T1000 (cell line): ENCODE measurements at regions not wholly inside any gene's neighbourhood (a gene's known extent, or its start where the extent isn't known, plus 50 kb on each side); places are given as distances from the start of the nearest gene placed in this dataset.

Experiments
- DNase-seq: peaks from one replicate; lab custom pipeline; 2025; ENCODE audit warnings: mixed read lengths; lab: John Stamatoyannopoulos, UW

DNA sequence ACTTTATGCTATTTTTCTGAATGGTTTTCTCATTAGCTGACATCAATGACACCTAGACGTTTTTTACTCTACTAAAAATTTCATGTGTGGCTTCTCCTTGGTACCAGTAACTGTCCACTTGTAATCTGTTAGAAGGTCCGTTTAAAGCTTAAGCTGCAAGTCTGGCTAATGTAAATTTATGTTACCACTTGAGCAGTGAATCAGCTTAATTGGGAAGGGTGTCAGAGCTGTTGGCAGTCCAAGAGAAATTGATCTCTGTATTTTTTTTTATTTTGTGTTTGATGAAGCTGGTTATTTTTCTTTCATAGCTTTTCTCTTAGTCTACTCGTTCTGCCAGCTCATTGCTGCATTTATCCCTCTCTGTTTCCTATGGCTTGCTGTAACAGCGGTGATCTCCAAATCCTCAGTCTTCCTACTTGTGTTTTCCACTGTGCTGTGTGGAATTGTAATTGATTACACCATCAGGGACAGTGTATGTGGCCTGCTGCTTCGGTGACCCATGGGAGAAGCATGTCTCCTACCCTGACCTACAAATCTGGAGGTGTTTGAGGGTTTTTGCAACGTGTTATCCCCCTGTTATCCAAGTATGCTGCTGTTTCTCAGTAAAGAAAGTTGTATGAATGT is 724.2 kb upstream of the REG3G start:
- DNase-seq: no peak

DNA sequence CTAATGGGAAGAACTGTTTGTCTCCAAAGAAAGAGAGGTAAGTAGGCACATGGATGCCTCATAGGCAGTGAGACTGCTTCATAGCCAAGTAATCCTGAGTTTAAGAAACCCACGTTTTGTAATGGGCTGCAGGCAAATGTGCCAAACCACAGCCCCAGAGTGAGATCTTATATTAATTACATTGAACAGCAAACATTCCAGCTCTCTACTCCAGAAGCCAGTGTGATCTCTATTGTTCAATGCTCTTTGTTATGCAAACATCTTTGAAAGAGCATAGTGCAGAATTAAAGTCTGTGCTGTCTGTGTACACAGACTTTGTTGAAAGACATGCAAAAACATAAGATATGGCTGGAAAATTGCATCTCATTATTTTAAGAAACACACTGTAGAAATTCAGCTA is 720.8 kb upstream of the REG3G start:
- no peak for DNase-seq

DNA sequence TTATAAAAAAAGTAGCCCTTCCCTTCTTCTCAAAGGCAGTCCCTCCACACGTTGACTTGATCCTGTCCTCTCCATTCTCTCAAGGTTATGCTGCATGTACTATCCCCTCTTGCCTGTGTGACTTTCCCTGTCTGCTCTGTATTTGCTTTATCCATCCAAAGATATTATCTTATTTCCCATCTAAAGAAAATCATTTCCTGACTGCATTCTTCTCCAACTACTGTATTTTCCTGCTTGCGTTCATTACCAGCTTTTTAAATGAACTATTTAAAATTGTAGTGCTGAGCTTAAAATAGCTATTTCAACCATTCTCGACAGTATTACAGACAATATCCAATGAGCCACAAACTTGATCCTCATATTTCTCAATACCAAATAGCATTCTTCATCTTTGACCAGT is 716.0 kb upstream of the REG3G start:
- no peak for DNase-seq

DNA sequence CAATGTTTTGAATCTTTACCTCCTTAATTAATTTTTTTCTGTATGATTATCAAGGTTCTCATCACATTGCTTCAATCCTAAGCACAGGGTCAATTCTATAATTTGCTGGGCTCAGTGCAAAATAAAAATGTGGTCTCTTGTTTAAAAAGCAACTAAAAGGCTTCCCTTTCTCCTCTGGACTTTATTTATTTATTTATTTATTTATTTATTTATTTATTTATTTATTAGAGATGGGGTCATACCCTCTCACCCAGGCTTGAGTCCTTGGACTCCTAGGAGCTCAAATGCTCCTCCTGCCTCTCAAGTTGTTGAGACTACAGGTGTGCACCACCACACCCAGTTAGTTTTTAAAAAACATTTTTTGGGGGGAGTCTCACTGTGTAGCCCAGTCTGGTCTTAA is 710.1 kb upstream of the REG3G start:
- DNase-seq: no peak

DNA sequence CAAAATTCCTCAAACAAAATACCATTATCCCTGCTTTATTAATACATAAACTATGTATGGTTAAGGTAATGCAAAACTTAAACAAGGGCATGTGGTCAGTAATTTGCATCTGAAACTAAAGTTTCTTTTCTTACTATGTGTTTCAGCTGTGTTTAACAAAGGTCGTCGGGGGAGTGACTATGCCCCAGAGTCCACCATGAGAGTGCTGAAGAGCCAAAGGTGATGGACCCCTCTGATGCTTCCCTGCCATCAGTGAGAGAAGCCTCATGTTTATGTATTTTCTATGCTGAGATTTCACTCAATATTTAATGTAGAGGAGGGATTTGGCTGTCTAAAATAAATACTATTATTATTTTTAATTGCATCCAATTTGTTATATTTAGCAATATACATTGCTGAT is 707.2 kb upstream of the REG3G start:
- no peak for DNase-seq

DNA sequence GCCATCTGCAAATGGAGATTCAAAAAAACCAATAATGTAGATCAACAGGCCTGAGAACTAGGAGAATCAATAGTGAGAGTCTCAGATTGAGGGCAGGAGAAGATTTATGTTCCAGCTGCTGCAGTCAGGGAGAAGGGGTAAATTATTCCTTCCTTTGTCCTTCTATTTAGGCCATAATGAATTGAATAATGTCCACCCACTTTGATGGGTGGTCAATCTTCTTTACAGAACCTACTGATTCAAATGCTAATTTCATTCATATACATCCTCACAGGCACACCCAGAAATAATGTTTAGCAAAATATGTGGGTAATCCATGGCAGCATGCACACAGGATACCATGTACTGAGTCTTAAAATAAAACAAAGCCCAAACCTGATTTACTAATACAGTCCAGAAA is 695.3 kb upstream of the REG3G start:
- DNase-seq: no peak

DNA sequence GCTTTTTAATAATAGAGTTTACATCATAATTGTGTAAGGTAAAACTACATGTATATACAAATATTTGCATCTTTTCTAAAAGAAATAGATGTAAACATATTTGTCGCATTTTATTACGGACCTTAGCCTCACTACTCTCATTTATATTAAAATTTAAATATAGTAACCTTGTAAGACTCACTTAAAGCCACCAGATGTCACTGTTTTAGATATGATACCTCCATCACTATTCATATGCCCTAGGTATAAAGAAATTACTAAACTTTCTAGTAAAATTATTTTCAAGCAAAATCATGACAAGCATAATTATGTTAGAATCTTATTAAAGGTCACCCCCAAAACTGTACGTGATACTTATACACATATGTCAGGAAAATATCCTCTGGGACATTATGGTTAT is 674.3 kb upstream of the REG3G start:
- no peak for DNase-seq

DNA sequence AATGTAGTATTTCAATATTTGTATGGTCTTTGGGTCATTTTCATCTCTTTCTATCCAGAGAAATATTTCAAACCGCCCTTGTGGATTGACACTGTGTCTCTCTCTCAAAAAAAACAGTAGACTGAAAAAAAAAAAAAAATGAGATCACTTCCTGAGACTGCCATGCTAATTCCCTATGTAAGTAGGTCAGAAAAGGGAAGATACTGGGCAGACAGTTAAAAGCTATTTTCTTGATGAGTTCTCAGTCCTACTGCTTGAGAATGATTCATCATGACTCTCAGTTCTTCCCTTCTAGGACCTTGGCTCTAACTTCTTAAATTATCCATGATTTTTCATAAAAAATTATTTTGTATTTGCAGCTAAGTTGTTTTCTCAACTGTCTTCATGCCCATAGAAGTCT is 672.3 kb upstream of the REG3G start:
- no peak for DNase-seq

DNA sequence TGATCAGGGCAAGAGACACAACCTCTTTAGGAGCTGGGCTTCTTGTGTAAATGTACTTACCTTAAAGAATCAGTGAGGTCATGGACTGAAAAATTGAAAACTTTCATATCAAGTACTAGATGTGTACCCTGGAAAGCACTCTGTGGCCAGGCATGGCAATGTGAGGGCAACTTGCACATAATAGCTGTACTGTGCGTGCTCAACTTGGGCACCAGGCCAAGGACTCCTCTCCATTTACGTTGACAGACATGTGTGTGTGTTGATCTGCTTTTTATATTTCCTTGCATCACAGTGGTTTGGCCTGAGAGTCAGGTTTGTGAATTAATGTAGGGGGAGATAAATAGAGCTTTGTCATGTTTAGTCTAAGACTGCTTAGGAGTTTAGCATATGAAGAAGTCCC is 669.5 kb upstream of the REG3G start:
- DNase-seq: no peak

DNA sequence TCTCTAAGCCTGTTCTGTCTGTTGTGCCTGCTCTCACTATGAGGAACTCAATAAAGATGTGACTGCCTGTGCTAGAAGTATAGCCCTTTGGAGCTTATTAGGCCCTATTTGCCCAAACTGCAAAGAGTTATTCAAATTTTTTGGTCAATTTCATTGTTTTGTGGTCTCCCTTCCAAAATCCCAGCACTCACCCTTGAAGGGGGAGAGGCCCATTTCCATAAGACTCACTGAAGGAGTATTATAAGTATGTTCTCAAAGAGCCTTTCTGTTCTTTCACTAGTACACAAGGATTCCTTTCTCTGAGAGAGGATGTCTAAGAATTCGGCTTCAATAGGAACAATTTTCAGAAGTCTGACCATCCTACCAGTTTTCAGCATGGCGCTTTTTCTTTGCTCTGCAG is 641.9 kb upstream of the REG3G start:
- DNase-seq: no peak

DNA sequence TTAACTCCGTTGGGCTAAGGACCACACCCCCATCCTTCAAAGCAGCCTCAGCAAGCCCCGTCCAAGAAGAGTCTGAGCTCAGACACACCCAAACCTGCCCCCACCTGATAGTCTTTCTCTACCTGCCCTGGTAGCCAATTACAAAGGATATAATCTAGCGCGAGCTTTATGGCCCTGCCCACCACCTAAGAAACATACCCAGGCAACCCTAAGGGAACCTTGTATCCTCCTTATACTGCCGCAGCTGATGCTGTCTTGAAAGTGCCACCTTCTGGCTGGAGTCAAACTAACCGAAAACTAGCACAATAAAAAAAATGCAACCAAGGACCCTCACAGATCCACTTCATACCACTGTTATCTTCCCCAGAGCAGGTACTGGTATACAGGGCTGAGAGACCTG is 628.3 kb upstream of the REG3G start:
- DNase-seq: no peak

DNA sequence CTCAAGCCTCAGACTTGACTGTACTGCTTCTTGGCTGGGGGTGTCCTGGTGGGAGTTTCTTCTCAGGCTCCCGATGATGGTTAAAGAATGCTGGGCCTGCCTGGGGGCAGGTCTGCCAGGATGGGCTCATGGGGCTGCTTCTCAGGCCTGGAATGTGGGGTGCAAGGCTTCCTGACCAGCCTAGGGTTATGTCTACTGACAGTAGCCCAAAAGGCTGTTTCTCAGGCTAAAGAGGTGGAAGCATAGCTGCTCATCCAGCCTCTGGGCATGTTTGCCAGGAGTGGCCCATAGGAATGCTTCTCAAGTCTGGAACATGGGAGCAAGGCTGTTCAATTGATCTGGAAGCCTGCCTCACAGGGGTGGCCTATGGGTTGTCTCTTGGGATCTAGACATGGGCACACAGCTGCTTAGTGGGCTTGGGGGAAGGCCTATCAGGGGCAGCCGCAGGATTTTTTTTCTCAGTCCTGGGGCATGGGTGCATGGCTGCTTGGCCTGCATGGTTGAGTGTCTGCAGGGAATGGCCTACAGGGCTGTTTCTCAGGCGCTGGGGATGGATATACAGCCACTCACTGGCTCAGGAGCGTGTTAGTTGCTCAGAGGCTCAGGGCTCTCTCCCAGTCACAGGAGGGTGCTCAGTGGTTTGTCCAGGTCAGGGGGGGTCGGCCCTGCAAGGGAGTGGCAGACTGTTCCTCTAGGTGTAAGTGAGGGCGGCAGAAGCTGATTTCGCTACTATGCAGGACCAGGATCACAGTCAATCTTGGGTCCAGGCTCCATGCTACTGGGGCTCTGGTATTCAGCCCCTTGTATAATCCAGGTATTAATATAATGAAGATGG is 617.3 kb upstream of the REG3G start:
- DNase-seq: no peak

DNA sequence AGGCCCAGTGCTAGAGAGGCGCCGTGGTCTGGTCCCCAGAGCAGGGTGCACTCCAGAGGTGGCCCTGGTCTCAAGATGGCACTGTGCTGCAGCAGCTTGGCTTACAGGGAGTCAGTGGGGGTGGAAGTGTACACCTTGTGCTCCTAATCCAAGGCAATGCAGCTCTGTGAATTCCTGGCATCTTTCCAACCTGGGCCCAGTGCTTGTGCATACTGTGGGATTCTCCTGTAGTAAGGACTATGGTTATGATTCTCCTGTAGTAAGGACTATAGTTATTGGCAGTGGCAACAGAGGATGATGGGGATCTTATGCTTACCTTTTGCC is 616.7 kb upstream of the REG3G start:
- DNase-seq: no peak

DNA sequence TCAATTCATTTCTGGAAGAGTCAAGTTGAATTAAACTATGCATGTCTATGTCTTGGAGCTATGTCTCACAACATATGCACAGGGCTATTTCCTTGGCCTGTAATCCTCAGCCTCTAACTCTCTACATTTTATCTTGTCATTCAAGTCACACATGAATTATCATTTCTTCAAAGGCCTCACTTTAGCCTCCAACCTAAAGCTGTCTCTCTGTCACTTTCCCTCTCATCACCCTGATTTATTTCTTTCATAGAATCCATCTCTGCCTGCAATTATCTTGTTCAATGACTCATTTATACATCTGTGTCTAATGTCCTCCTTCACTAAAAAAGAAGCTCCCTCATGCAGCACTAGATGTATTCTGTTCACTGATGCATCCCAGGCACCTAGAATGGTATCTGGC is 614.2 kb upstream of the REG3G start:
- DNase-seq: no peak

DNA sequence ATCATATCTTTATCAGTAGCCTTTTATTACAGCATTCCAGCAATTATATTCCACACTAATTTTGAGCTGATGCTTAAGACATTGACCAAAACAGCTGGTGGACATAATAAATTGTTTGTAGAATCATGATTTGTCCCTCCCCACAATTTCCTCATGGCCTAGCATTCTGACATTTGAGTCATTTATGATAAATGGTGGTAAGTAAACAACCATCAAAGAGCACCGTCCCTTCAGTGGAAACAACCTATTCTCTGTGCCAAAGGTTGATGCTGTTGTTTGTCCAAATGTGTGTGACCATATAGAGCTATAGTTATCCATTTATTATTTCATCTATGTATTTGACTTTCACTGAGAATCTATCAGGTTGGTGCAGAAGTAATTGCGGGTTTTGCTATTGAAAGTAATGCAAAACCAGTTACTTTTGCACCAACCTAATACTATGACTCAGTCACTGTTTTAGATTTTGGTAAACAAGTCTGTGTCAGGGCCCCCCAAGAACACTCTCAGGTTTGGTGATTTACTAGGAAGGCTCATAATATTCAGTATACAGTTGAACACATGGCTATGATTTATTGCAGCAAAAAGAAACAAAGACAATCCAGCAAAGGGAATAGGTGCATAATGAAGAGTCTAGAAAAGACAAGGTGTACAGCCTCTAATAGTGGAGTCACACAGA is 608.7 kb upstream of the REG3G start:
- no peak for DNase-seq

DNA sequence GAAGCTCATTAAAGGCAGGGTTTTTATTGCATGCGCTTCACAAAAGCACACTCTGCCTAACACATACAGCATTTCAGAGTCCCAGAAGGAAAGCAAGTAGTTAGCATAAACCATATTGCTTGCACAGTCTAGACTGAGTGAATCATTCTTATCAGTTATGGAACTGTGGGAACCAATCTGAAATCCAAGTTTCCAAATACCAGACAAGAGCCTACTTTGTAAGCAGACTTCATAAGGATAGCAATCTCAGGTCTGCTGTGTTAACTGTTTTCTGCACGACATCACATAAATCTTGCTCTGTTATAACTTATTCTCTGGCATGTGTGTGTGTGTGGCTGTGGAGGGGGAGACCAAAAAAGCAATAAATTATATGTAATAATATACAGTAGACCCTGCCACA is 608.1 kb upstream of the REG3G start:
- no peak for DNase-seq

DNA sequence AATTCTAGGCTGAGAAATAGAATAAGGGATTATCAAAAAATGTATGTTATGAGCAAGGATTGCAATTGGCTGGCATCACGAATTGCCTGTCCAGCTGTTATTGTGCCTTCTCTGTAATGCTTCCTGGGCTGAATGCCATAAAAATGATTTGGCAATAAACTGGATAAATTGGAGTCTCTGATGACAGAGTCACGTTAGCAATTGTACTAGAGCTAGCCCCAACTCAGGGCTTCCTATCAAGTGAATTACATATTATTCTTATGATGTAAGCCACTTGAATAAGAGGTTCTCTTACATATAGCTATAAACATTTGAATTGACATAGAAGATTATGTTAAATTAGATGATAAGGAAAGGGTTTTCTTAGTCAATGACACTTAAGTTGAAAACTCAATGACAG is 607.5 kb upstream of the REG3G start:
- no peak for DNase-seq

DNA sequence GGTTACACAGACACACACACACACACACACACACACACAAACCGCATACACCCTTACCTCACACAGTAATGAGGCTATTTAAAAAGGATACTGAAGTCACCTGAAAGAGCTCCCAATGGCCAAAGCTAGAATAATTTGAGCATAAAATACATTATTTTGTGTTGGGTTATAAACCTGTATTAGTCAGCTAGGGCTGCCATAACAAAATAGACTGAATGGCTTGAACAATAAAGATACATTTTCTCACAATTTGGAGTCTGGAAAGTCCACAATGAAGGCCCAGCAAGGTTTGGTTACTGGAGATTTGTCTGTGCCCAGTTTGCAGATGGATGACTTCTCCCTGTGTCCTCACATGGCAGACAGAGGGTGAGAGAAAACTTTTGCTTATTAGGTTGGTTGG is 605.4 kb upstream of the REG3G start:
- no peak for DNase-seq

DNA sequence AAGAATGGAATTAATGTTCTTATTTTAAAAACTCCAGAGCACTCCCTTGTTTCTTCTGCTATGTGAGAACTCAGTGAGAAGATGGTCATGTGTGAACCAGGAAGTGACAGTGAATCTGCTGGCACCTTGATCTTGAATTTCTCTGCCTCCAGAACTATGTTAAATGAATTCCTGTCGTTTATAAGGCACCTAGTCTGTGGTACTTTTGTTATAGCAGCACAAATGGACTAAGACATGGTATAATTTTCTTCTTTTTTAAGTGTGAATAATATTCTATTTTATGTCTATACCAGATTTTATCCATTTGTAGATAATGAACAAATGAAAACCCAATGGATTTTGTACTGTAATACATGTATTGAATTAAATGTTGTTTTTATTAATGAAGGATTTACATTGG is 601.9 kb upstream of the REG3G start:
- no peak for DNase-seq

DNA sequence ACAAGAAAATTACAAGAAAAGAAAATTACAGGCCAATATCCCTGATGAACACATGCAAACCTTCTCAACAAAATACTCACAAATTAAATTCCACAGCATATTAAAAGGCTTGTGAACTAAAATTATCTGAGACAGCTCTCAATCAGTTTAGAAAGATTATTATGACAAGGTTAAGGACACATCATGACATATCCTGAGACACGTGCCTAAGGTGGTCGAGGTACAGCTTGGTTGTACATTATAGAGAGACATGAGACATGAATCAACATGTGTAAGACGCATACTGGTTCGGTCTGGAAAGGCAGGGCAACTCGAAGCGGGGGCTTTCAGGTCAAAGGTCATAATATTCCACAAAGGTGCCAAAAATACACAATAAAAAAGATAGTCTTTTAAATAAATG is 598.3 kb upstream of the REG3G start:
- no peak for DNase-seq

DNA sequence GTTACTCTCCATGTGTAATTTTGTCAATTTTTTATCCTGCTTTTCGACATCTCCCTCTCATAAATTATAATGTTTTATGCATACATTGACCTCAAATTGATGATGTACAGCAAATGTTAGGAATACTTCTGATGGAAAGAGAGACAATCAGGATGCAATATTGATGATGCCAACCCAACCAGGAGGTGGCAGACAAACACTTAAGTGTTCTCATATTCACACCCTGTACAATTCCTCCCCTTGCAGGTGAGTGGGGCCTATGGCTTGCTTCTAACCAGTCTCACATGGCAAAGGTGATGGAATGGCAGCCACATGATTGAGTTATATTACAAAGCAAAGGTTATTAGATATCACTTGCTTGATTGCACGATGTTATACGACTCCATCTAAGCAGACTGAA is 594.3 kb upstream of the REG3G start:
- no peak for DNase-seq

DNA sequence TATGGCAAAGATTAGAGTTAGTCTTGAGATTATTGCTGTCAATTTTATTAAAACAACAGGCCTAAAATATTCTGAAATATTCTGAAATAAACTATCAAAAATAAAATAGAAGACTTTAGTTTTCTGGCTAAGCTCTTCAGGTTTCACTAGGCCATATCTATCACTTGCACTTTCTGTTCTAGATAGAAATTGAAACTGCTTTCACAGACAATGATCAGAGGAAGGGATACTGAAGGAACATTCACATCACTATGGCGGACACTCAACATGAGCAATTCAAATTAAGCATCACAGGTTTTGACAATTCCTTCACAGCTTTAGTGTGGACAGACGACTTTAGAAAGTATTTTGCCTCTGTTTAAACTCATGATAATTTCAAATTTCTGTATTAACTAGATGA is 586.4 kb upstream of the REG3G start:
- no peak for DNase-seq

DNA sequence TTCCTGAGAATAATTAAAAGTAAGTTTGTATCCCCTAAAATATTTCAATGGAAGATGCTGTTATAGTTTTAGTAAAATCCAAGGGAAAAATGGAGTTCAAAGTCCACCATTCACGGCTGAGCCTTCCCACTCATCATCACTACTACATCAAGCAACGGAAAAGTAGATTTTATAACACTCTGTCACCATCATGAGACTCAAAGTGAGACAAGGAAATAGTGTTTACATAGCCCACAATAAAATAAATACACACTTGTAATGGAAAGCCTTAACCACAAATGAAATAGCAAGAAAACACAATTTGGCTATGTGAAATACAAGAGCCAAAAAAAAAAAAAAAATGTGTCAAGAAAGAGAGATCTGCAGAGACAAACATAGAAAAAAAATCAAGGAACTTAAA is 569.9 kb upstream of the REG3G start:
- DNase-seq: no peak

DNA sequence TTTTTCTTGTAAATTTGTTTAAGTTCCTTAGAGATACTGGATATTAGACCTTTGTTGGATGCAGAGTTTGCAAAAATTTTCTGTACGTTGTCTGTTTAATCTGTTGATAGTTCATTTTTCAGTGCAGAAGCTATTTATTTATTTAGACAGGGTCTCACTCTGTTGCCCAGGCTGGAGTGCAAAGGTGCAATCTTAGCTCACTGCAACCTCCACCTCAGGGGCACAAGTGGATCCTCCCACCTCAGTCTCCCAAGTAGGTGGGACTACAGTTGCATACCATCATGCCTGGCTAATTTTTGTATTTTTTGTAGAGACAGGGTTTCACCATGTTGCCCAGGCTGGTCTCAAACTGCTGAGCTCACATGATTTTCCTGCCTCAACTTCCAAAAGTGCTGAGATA is 568.2 kb upstream of the REG3G start:
- no peak for DNase-seq
